DOHH2 (cell line): ENCODE measurements at regions not wholly inside any gene's neighbourhood (a gene's known extent, or its start where the extent isn't known, plus 50 kb on each side); places are given as distances from the start of the nearest gene placed in this dataset.

ENCODE experiments used
- H3F3A ChIP-seq: fragments of 200-600 bp; sonication (generic), shearing (Covaris generic); 2 replicates; pipeline ENCODE4 v1.6.0; 2016; ENCODE audit warnings: antibody characterized with exemption, mild to moderate bottlenecking; ENCODE audit not compliant: control insufficient read depth, insufficient read depth
- H3K27ac ChIP-seq: fragments of 200-600 bp; sonication (generic); 2 replicates; pipeline ENCODE4 v1.5.1; 2014; ENCODE audit warnings: low read depth, mild to moderate bottlenecking, low read length, moderate library complexity
- H3K27me3 ChIP-seq: fragments of 200-600 bp; sonication (generic); 2 replicates; pipeline ENCODE4 v1.6.1; 2014; ENCODE audit warnings: mild to moderate bottlenecking, low read length, mixed read lengths; ENCODE audit not compliant: control insufficient read depth
- H3K36me3 ChIP-seq: fragments of 200-600 bp; sonication (generic); 2 replicates; pipeline ENCODE4 v1.6.1; 2014; ENCODE audit warnings: mild to moderate bottlenecking, low read length, moderate library complexity, mixed read lengths; ENCODE audit not compliant: control insufficient read depth
- H3K4me1 ChIP-seq: fragments of 200-600 bp; sonication (generic); 2 replicates; pipeline ENCODE4 v1.6.1; 2014; ENCODE audit warnings: mild to moderate bottlenecking, low read length, mixed read lengths; ENCODE audit not compliant: control insufficient read depth
- H3K4me2 ChIP-seq: fragments of 200-600 bp; sonication (generic); 2 replicates; pipeline ENCODE4 v1.6.0; 2014; ENCODE audit warnings: mild to moderate bottlenecking, low read length, moderate library complexity
- H3K4me3 ChIP-seq: fragments of 200-600 bp; sonication (generic); 2 replicates; pipeline ENCODE4 v1.5.1; 2014; ENCODE audit warnings: mild to moderate bottlenecking, low read length, mixed read lengths
- H3K79me2 ChIP-seq: fragments of 200-600 bp; sonication (generic); 2 replicates; pipeline ENCODE4 v1.6.1; 2014; ENCODE audit warnings: mild to moderate bottlenecking, low read length, mixed read lengths; ENCODE audit not compliant: control insufficient read depth
- H3K9me2 ChIP-seq: fragments of 200-600 bp; sonication (generic); replicated peaks from 2 replicates; pipeline ENCODE4 v1.6.1; 2014; ENCODE audit warnings: mild to moderate bottlenecking, low read length, mixed read lengths; ENCODE audit not compliant: control insufficient read depth
- H3K9me3 ChIP-seq: fragments of 200-600 bp; sonication (generic); 2 replicates; pipeline ENCODE4 v1.6.1; 2014; ENCODE audit warnings: antibody characterized with exemption, low read length, mixed read lengths; ENCODE audit not compliant: control insufficient read depth, insufficient read depth
- H4K20me1 ChIP-seq: fragments of 200-600 bp; sonication (generic); 2 replicates; pipeline ENCODE4 v1.6.0; 2014; ENCODE audit warnings: low read depth, mild to moderate bottlenecking, antibody characterized with exemption, low read length, moderate library complexity; ENCODE audit not compliant: control insufficient read depth, insufficient read depth
- CTCF ChIP-seq: fragments of 200-600 bp; sonication (generic); IDR thresholded peaks from one replicate; pipeline ENCODE4 v1.5.1; 2014; ENCODE audit warnings: antibody characterized with exemption, mild to moderate bottlenecking, low read depth, low read length; ENCODE audit not compliant: poor library complexity, severe bottlenecking
- EZH2phosphoT487 ChIP-seq: fragments of 200-600 bp; sonication (generic); IDR thresholded peaks from 2 replicates; pipeline ENCODE4 v1.6.1; 2017; ENCODE audit warnings: borderline replicate concordance, mild to moderate bottlenecking, antibody characterized with exemption, low read length, moderate library complexity, mixed read lengths

GRCh38 chr5:110034056-110034600, 344.4 kb downstream of the MAN2A1 start:
- Histone ChIP-seq H3K79me2 (no peaks in the 10 kb centered on the region), H4K20me1 (no peaks in the 10 kb centered on the region), H3F3A (no peaks in the 10 kb centered on the region), H3K4me3 (no peak overlapping the region), H3K36me3 (no peaks in the 10 kb centered on the region), H3K4me1 (no peaks in the 10 kb centered on the region), H3K9me2 (no peaks in the 10 kb centered on the region), H3K4me2 (no peak overlapping the region), H3K9me3 (no peaks in the 10 kb centered on the region), H3K27ac (no peak overlapping the region), H3K27me3 (no peaks in the 10 kb centered on the region)
- TF ChIP-seq EZH2phosphoT487 (no peak), CTCF (no peak)

DNA sequence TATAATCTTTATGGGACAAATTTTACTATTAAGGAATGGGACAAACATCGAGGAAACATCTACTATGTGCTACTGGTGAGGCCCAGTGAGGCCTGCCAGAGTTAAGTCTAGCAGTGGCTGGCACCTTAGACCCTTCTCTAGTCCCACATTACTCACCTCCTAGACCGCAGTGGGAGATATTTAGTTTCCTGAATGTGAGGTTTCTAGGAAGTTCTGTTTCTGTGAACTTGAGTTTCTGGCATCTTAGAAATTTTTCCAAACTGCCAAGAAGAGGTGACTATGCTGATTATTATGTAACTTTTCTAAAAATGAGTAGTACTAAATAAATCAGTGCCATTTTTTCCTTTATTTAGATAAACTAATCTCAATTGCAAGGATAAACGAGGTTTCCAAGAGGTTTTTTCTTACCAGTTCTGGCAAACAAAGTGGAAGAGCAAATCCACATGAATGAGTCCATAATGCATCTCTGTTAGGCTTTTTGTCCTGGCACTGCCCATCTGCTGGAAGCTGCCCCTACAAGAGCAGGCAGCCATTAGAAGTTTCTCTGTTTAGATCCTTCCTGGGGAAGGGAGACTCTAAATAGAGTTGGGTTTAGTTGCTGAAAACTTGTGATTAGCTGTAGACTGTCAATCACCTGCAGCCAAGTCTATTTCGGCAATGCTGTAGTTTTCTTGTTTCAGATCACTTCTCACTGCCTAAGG, 348.7 kb downstream of the MAN2A1 start:
- no peaks in the 10 kb centered on the region for H3K9me2 ChIP-seq
- no peaks in the 10 kb centered on the region for H4K20me1 ChIP-seq
- no peaks in the 10 kb centered on the region for H3K27me3 ChIP-seq
- H3K79me2 ChIP-seq = no peaks in the 10 kb centered on the region
- no peaks in the 10 kb centered on the region for H3K36me3 ChIP-seq
- H3F3A ChIP-seq = no peaks in the 10 kb centered on the region
- H3K4me1 ChIP-seq = no peaks in the 10 kb centered on the region
- H3K9me3 ChIP-seq = no peaks in the 10 kb centered on the region
- TF ChIP-seq EZH2phosphoT487 (no peak), CTCF (no peak)
- no peak overlapping the region for H3K4me2 ChIP-seq
- no peak overlapping the region for H3K4me3 ChIP-seq
- H3K27ac ChIP-seq = no peak overlapping the region

- no peak overlapping the region for H3K27ac ChIP-seq
- H3K4me2 ChIP-seq = no peak overlapping the region
- H3K9me3 ChIP-seq = no peaks in the 10 kb centered on the region
- no peaks in the 10 kb centered on the region for H3K9me2 ChIP-seq
- H3K27me3 ChIP-seq = no peaks in the 10 kb centered on the region
- no peaks in the 10 kb centered on the region for H3K79me2 ChIP-seq
- TF ChIP-seq CTCF (no peak), EZH2phosphoT487 (no peak)
- no peaks in the 10 kb centered on the region for H4K20me1 ChIP-seq
- no peaks in the 10 kb centered on the region for H3K36me3 ChIP-seq
- H3K4me1 ChIP-seq = no peaks in the 10 kb centered on the region
- no peak overlapping the region for H3K4me3 ChIP-seq
- no peaks in the 10 kb centered on the region for H3F3A ChIP-seq
These were observed 350.5 kb downstream of the MAN2A1 start for GRCh38 chr5:110040178-110040577.
